PC-9 (cell line): ENCODE measurements at regions not wholly inside any gene's neighbourhood (a gene's known extent, or its start where the extent isn't known, plus 50 kb on each side); places are given as distances from the start of the nearest gene placed in this dataset.

Experiments used
- BruUV-seq: library from RNA; stranded (reverse); fragments of 400-500 nt; replicated peaks from 2 replicates; lab custom pipeline; 2021; lab: Mats Ljungman, UMichigan
- CTCF ChIA-PET: fragments of 300-600 bp; sonication (Branson Sonifier 250); formaldehyde crosslinking; loops from one replicate; lab custom pipeline; 2022; ENCODE audit warnings: antibody characterized with exemption; lab: Charles Lee
- POLR2A ChIA-PET: fragments of 300-600 bp; sonication (Branson Sonifier 250); formaldehyde crosslinking; loops from one replicate; lab custom pipeline; 2022; ENCODE audit warnings: antibody characterized with exemption; ENCODE audit not compliant: unreplicated experiment; lab: Charles Lee
- DNase-seq, 2 experiments: peaks; one replicate each; pipeline versions ENCODE4 v3.0.0 to v3.0.0-alpha.2; 2015 to 2022; ENCODE audit warnings: mixed read lengths in 1 of 2
- H2AFZ ChIP-seq: fragments of 200-600 bp; sonication (generic); 2 replicates; pipeline ENCODE4 v1.8.1; 2017; ENCODE audit warnings: antibody characterized with exemption
- H3F3A ChIP-seq: fragments of 200-600 bp; sonication (generic); 2 replicates; pipeline ENCODE4 v1.8.1; 2017; ENCODE audit warnings: antibody characterized with exemption, mild to moderate bottlenecking, low read depth; ENCODE audit not compliant: insufficient read depth
- H3K27ac ChIP-seq: fragments of 200-600 bp; sonication (generic); 2 replicates; pipeline ENCODE4 v1.6.1; 2016; ENCODE audit warnings: mixed run types
- H3K27me3 ChIP-seq: fragments of 200-600 bp; sonication (generic); 2 replicates; pipeline ENCODE4 v1.6.1; 2016; ENCODE audit warnings: low read depth, mixed run types; ENCODE audit not compliant: insufficient read depth
- H3K36me3 ChIP-seq: fragments of 200-600 bp; sonication (generic); 2 replicates; pipeline ENCODE4 v1.6.1; 2016; ENCODE audit warnings: low read depth, mixed run types
- H3K4me1 ChIP-seq: fragments of 200-600 bp; sonication (generic); replicated peaks from 2 replicates; pipeline ENCODE4 v1.6.1; 2016; ENCODE audit warnings: mixed run types; ENCODE audit not compliant: insufficient read depth
- H3K4me2 ChIP-seq: fragments of 200-600 bp; sonication (generic); 2 replicates; pipeline ENCODE4 v1.6.1; 2017; ENCODE audit warnings: mixed run types
- H3K4me3 ChIP-seq: fragments of 200-600 bp; sonication (generic); 2 replicates; pipeline ENCODE4 v1.6.1; 2016; ENCODE audit warnings: mixed run types
- H3K79me2 ChIP-seq: fragments of 200-600 bp; sonication (generic); 2 replicates; pipeline ENCODE4 v1.6.1; 2017; ENCODE audit warnings: low read depth, mixed run types
- H3K9me2 ChIP-seq: fragments of 200-600 bp; sonication (generic); 2 replicates; pipeline ENCODE4 v1.8.1; 2017; ENCODE audit warnings: mild to moderate bottlenecking; ENCODE audit not compliant: insufficient read depth
- H3K9me3 ChIP-seq: fragments of 200-600 bp; sonication (generic); 2 replicates; pipeline ENCODE4 v1.8.1; 2016; ENCODE audit warnings: low read depth; ENCODE audit not compliant: insufficient read depth
- H4K20me1 ChIP-seq: fragments of 200-600 bp; sonication (generic); 2 replicates; pipeline ENCODE4 v1.8.1; 2017; ENCODE audit not compliant: insufficient read depth
- CTCF ChIP-seq: fragments of 200-600 bp; sonication (generic); conservative IDR thresholded peaks from 2 replicates; pipeline ENCODE4 v1.6.1; 2017; ENCODE audit warnings: mixed run types, antibody characterized with exemption, mild to moderate bottlenecking, moderate library complexity
- EZH2 ChIP-seq: fragments of 200-600 bp; sonication (generic); IDR thresholded peaks from 2 replicates; pipeline ENCODE4 v1.8.0; 2017; ENCODE audit warnings: antibody characterized with exemption, low read depth
- intact Hi-C: fragments of 100-400 bp; cut with micrococcal nuclease; formaldehyde crosslinking; loops from one replicate; pipeline ENCODE4 v1.10.0; 2022; ENCODE audit not compliant: unreplicated experiment

DNA sequence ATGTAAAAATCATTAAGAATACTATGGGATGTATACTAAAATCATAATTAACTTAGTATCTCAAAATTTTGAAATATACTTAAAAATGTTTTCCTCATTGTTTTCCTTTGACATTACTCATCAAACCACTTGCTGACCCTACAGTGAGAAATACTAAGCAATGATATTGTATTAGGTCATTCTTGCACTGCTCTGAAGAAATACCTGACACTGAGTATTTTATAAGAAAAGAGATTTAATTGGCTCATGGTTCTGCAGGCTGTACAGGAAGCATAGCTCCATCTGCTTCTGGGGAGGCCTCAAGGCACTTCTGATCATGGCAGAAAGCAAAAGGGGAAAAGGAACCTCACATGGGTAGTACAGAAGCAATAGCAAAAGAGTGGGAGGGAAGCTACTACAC is 950.9 kb upstream of the CHORDC1 start:
- no peak for DNase-seq
- Histone ChIP-seq H3K79me2 (no peaks in the 10 kb centered on the region), H3K4me1 (peaks cover 10% of the 10 kb centered on the region; the same call in 1 of the 2 replicates), H3K4me3 (no peak overlapping the region), H3F3A (no peaks in the 10 kb centered on the region), H2AFZ (peak overlapping the region; percentile 49; the same call in 1 of the 2 replicates), H3K4me2 (no peak overlapping the region), H3K27me3 (no peaks in the 10 kb centered on the region), H3K9me3 (no peaks in the 10 kb centered on the region), H3K36me3 (no peaks in the 10 kb centered on the region), H3K9me2 (no peaks in the 10 kb centered on the region; the same call in 1 of the 2 replicates), H4K20me1 (no peaks in the 10 kb centered on the region), H3K27ac (no peak overlapping the region)
- POLR2A ChIA-PET: no interaction called here
- CTCF ChIA-PET: no interaction called here
- no TSS peak for BruUV-seq
- TF ChIP-seq EZH2: no peak
- intact Hi-C loops: no loop called here

- Histone ChIP-seq H3K9me3 (no peaks in the 10 kb centered on the region), H3K4me3 (no peak overlapping the region), H3K27ac (no peak overlapping the region), H3K4me2 (no peak overlapping the region), H3F3A (no peaks in the 10 kb centered on the region), H3K79me2 (no peaks in the 10 kb centered on the region), H4K20me1 (no peaks in the 10 kb centered on the region), H3K27me3 (no peaks in the 10 kb centered on the region), H2AFZ (no peak overlapping the region), H3K9me2 (no peaks in the 10 kb centered on the region; the same call in 1 of the 2 replicates), H3K4me1 (peaks cover 10% of the 10 kb centered on the region; the same call in 1 of the 2 replicates), H3K36me3 (no peaks in the 10 kb centered on the region)
- TF ChIP-seq CTCF: no peak
- TF ChIP-seq EZH2: no peak
- ChIA-PET CTCF (no interaction called here), POLR2A (no interaction called here)
- intact Hi-C loops: no loop called here
- no TSS peak for BruUV-seq
- no peak for DNase-seq
These were observed 947.9 kb upstream of the CHORDC1 start for GRCh38 chr11:91170711-91171110.

- POLR2A ChIA-PET: no interaction called here
- intact Hi-C loops: no loop called here
These were observed 941.6 kb upstream of the CHORDC1 start for GRCh38 chr11:91164452-91164822.

More at GRCh38 chr11:91164452-91164822, 941.6 kb upstream of the CHORDC1 start:
- no peak for DNase-seq
- Histone ChIP-seq H3K9me2 (no peaks in the 10 kb centered on the region), H3K79me2 (no peaks in the 10 kb centered on the region), H2AFZ (peak overlapping the region; percentile 6; the same call in 1 of the 2 replicates), H4K20me1 (no peaks in the 10 kb centered on the region), H3K4me3 (no peak overlapping the region), H3K36me3 (no peaks in the 10 kb centered on the region), H3K27ac (no peak overlapping the region), H3K9me3 (0 out of 2 replicates have a peak, but pooled peaks cover 4% of the 10 kb centered on the region), H3K4me2 (no peak overlapping the region), H3K27me3 (no peaks in the 10 kb centered on the region), H3K4me1 (peaks cover 15% of the 10 kb centered on the region), H3F3A (no peaks in the 10 kb centered on the region)
- no peak for TF ChIP-seq CTCF
- no TSS peak for BruUV-seq
- CTCF ChIA-PET: no interaction called here
